ENCODE measurements at regions not wholly inside any gene's neighbourhood (a gene's known extent, or its start where the extent isn't known, plus 50 kb on each side); places are given as distances from the start of the nearest gene placed in this dataset.

DNA sequence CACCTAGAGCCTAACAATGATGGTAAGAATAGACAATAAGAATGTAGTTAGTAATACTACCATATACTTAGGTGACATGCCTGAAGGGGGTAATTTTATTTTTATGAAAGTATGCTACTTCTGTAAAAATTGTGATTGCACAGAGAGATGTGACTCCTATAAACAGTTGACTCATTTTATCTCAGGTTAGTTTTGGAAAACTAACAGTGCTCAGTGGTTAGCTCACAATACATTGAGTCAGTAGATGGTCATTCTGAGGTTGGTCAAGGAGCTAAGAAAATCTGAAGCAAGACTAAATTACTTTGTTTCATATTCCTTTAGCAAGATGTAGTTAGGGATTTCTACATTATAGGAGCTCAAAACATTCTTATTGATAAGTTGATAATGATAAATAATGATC lies 271.0 kb downstream of the EDEM1 start:
- Mint-ChIP-seq H3K36me3 (ENCODE audit: low read depth, unreplicated experiment) (no peaks in the 10 kb centered on the region), H3K27me3 (ENCODE audit: unreplicated experiment) (no peaks in the 10 kb centered on the region), H3K9me3 (ENCODE audit: unreplicated experiment) (no peaks in the 10 kb centered on the region), H3K27ac (ENCODE audit: unreplicated experiment) (no peak overlapping the region), H3K4me3 (ENCODE audit: unreplicated experiment) (no peak overlapping the region), H3K4me1 (ENCODE audit: unreplicated experiment) (no peaks in the 10 kb centered on the region)
- no peak for TF ChIP-seq CTCF (IDR thresholded peaks at IDR 0.05; ENCODE audit: unreplicated experiment)
- no peak for DNase-seq (ENCODE audit: low spot score)

DNA sequence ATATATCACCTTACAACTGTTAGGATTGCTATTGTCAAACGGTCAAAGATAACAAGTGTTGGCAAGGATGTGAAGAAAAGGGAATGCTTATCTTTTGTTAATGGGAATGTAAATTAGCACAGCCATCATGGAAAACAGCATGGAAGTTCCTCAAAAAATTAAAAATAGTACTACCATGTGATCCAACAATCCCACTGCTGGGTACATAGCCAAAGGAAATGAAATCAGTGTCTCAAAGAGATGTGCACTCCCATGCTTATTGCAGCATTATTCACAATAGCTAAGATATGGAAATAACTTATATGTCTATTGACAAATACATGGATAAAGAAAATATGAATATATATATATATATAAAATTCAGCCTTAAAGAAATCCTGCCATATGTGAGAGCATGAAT lies 274.6 kb downstream of the EDEM1 start:
- H3K4me3 Mint-ChIP-seq (ENCODE audit: unreplicated experiment): no peak overlapping the region
- TF ChIP-seq CTCF (IDR thresholded peaks at IDR 0.05; ENCODE audit: unreplicated experiment): no peak
- H3K27ac Mint-ChIP-seq (ENCODE audit: unreplicated experiment): no peak overlapping the region
- H3K4me1 Mint-ChIP-seq (ENCODE audit: unreplicated experiment): no peaks in the 10 kb centered on the region
- H3K36me3 Mint-ChIP-seq (ENCODE audit: low read depth, unreplicated experiment): no peaks in the 10 kb centered on the region
- no peaks in the 10 kb centered on the region for H3K9me3 Mint-ChIP-seq (ENCODE audit: unreplicated experiment)
- no peaks in the 10 kb centered on the region for H3K27me3 Mint-ChIP-seq (ENCODE audit: unreplicated experiment)
- DNase-seq (ENCODE audit: low spot score): no peak

- TF ChIP-seq CTCF (IDR thresholded peaks at IDR 0.05; ENCODE audit: unreplicated experiment): no peak
- Mint-ChIP-seq H3K4me3 (ENCODE audit: unreplicated experiment) (no peak overlapping the region), H3K9me3 (ENCODE audit: unreplicated experiment) (no peaks in the 10 kb centered on the region), H3K36me3 (ENCODE audit: low read depth, unreplicated experiment) (no peaks in the 10 kb centered on the region), H3K4me1 (ENCODE audit: unreplicated experiment) (no peaks in the 10 kb centered on the region), H3K27ac (ENCODE audit: unreplicated experiment) (no peak overlapping the region), H3K27me3 (ENCODE audit: unreplicated experiment) (no peaks in the 10 kb centered on the region)
- no peak for DNase-seq (ENCODE audit: low spot score)
These were observed 276.5 kb downstream of the EDEM1 start for GRCh38 chr3:5463991-5464390.

DNA sequence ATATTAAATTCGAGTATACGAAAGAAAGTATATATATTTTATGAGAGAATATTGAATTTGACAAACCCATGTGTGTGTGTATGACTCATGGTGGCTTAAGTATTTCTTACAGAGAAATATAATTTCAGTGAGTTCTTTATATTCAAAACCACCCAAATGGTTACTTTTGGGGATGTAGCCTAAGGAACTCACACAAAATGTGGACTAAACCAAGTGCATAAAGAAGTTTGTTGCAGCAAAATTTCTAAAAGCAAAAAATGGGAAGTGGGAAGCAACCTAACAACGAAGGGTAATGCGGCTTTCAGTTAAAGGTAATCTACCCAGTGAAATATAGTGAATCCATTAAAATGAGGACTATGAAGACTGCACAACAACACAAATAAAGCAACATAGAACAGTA lies 277.1 kb downstream of the EDEM1 start:
- Mint-ChIP-seq H3K27me3 (ENCODE audit: unreplicated experiment) (no peaks in the 10 kb centered on the region), H3K9me3 (ENCODE audit: unreplicated experiment) (peaks cover 2% of the 10 kb centered on the region), H3K36me3 (ENCODE audit: low read depth, unreplicated experiment) (no peaks in the 10 kb centered on the region), H3K27ac (ENCODE audit: unreplicated experiment) (no peak overlapping the region), H3K4me1 (ENCODE audit: unreplicated experiment) (no peaks in the 10 kb centered on the region), H3K4me3 (ENCODE audit: unreplicated experiment) (no peak overlapping the region)
- no peak for DNase-seq (ENCODE audit: low spot score)
- no peak for TF ChIP-seq CTCF (IDR thresholded peaks at IDR 0.05; ENCODE audit: unreplicated experiment)

GRCh38 chr3:5465183-5465582 lies 277.7 kb downstream of the EDEM1 start:
- H3K9me3 Mint-ChIP-seq (ENCODE audit: unreplicated experiment): peaks cover 5% of the 10 kb centered on the region
- DNase-seq (ENCODE audit: low spot score): no peak
- H3K4me1 Mint-ChIP-seq (ENCODE audit: unreplicated experiment): no peaks in the 10 kb centered on the region
- TF ChIP-seq CTCF (IDR thresholded peaks at IDR 0.05; ENCODE audit: unreplicated experiment): no peak
- no peak overlapping the region for H3K4me3 Mint-ChIP-seq (ENCODE audit: unreplicated experiment)
- H3K27me3 Mint-ChIP-seq (ENCODE audit: unreplicated experiment): no peaks in the 10 kb centered on the region
- no peaks in the 10 kb centered on the region for H3K36me3 Mint-ChIP-seq (ENCODE audit: low read depth, unreplicated experiment)
- H3K27ac Mint-ChIP-seq (ENCODE audit: unreplicated experiment): no peak overlapping the region
